SK-N-MC (cell line): ENCODE measurements at regions not wholly inside any gene's neighbourhood (a gene's known extent, or its start where the extent isn't known, plus 50 kb on each side); places are given as distances from the start of the nearest gene placed in this dataset.

Experiments used
- EZH2 ChIP-seq: fragments of 200-600 bp; sonication (generic); IDR thresholded peaks from one replicate; pipeline ENCODE4 v1.6.1; 2017; ENCODE audit warnings: antibody characterized with exemption
- FOXP2 ChIP-seq: optimal IDR thresholded peaks from 2 replicates; pipeline ENCODE3; 2011; ENCODE audit warnings: mild to moderate bottlenecking, moderate library complexity; ENCODE audit not compliant: insufficient read depth; ENCODE audit errors: extremely low read length, control extremely low read depth
- POLR2AphosphoS5 ChIP-seq: IDR thresholded peaks from 2 replicates; pipeline ENCODE4 v1.6.1; 2012; ENCODE audit warnings: mild to moderate bottlenecking, low read depth, low read length, borderline replicate concordance

DNA sequence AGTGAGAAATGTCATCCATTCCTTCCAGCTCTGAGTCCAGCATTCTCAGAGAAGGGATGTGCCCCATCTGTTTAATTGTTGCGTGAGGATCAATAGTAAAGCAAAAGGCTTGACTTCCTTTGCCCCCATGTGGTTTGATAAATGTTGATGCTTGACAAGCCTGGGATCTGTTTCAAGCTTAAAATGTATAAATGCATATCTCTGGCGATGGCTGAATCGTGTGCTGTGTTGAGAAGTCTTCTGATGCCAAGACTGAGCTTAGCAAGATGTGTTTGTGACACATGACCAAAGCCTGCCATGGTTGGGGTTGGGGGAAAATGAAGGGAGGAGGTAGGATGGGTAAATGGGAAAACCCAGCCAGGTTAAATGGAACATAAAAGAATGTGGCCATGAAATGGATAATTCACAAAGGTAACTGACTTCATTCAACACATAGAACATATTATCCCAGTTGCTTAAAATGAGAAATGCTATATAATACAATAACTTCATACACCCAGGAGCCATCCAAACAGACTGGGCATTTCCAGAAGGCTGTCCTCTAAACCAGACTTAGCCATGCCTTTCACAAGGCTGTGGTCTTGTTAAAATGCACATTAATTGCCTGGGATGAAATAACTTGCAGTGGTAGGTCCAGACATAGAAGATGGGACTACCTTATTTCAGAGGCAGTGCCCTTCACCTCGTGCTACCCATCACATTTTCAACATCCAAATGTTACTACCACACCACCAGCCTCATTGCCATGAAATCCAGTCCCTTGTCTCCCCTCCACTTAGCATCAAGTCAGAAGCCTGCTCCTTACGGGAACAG is 147.3 kb upstream of the PDE1C start:
- TF ChIP-seq POLR2AphosphoS5 = no peak
- no peak for TF ChIP-seq EZH2
- TF ChIP-seq FOXP2 = no peak
